ENCODE measurements at regions not wholly inside any gene's neighbourhood (a gene's known extent, or its start where the extent isn't known, plus 50 kb on each side); places are given as distances from the start of the nearest gene placed in this dataset.

- no peaks in the 10 kb centered on the region for H3K4me1 ChIP-seq (ENCODE audit: control insufficient read depth, extremely low read depth, insufficient read depth, low read length)
- ChIA-PET CTCF (no interaction called here), POLR2A (no interaction called here)
- H3K9ac ChIP-seq (replicated peaks; ENCODE audit: extremely low read depth, insufficient read depth, low read length) = no peak overlapping the region
- intact Hi-C loops (cut with micrococcal nuclease) = no loop called here
- H4K20me1 ChIP-seq (replicated peaks; ENCODE audit: control insufficient read depth, extremely low read depth, insufficient read depth, low read length) = no peaks in the 10 kb centered on the region
- peaks cover 3% of the 10 kb centered on the region for H3K9me3 ChIP-seq (replicated peaks; ENCODE audit: control insufficient read depth, insufficient read depth, low read length)
- H3K27ac ChIP-seq (ENCODE audit: insufficient read depth, low read depth, low read length) = no peak overlapping the region
- DNase-seq (ENCODE audit: low read depth, low spot score) (no peak), FAIRE-seq (no peak)
- no peaks in the 10 kb centered on the region for H3K36me3 ChIP-seq (ENCODE audit: control insufficient read depth in 2 of 2, extremely low read depth in 1 of 2, insufficient read depth in 2 of 2, low read length in 2 of 2)
- TF ChIP-seq EZH2 (IDR thresholded peaks at IDR 0.05; ENCODE audit: borderline replicate concordance, low read depth, low read length, severe bottlenecking) = no peak
- TF ChIP-seq CTCF (IDR thresholded peaks at IDR 0.05; ENCODE audit: extremely low read depth in 1 of 2, insufficient read depth in 1 of 2, low read depth in 1 of 2, low read length in 2 of 2) = no peak
- no peak for TF ChIP-seq GATA2 (IDR thresholded peaks at IDR 0.05; ENCODE audit: insufficient read depth, insufficient read length, low read depth, low read length)
- no peak for TF ChIP-seq FOS (IDR thresholded peaks at IDR 0.05; ENCODE audit: borderline replicate concordance, insufficient read depth, low read length)
- no peak for TF ChIP-seq MAX (IDR thresholded peaks at IDR 0.05; ENCODE audit: insufficient read depth, insufficient read length)
- TF ChIP-seq POLR2AphosphoS5 (IDR thresholded peaks at IDR 0.05; ENCODE audit: insufficient read depth, low read depth, low read length) = no peak
- TF ChIP-seq JUN (IDR thresholded peaks at IDR 0.05; ENCODE audit: borderline replicate concordance, insufficient read depth, insufficient read length, low read depth) = no peak
- TF ChIP-seq MYC (IDR thresholded peaks at IDR 0.05; ENCODE audit: low read depth, low read length) = no peak
- no peak for TF ChIP-seq POLR2A (IDR thresholded peaks at IDR 0.05; ENCODE audit: low read depth, low read length)
- no peaks in the 10 kb centered on the region for H3K9me1 ChIP-seq (replicated peaks; ENCODE audit: control insufficient read depth, extremely low read depth, insufficient read depth, low read length)
- no peaks in the 10 kb centered on the region for H3K79me2 ChIP-seq (ENCODE audit: control insufficient read depth, insufficient read depth, low read length)
- no peaks in the 10 kb centered on the region for H3K27me3 ChIP-seq (ENCODE audit: control insufficient read depth in 2 of 2, insufficient read depth in 2 of 2, low read length in 2 of 2)
- no peak overlapping the region for H3K4me3 ChIP-seq (replicated peaks in 1 of 3; ENCODE audit: insufficient read depth in 1 of 3, low read depth in 1 of 3, low read length in 3 of 3)
- BruUV-seq (replicated peaks) = no TSS peak
- H2AFZ ChIP-seq (ENCODE audit: low read depth, low read length) = no peak overlapping the region
- dilution Hi-C loops (cut with MboI; ENCODE audit: extremely low pct_ligation_motif_present, low sequenced_read_pairs) = no loop called here
- no peak overlapping the region for H3K4me2 ChIP-seq (ENCODE audit: insufficient read depth, low read length)
Observed at GRCh38 chr4:61094854-61095598, 105.1 kb upstream of the ADGRL3 start.
